Activated naive CD4-positive, alpha-beta T cell treated with anti-CD3 and anti-CD28 coated beads, Interleukin-2, amount 50 U/mL, for 24 hours (primary cell): ENCODE measurements at regions not wholly inside any gene's neighbourhood (a gene's known extent, or its start where the extent isn't known, plus 50 kb on each side); places are given as distances from the start of the nearest gene placed in this dataset.
"Not testable (repeated sequence)": the region's sequence is repeated elsewhere in the genome, so short reads cannot be mapped to it uniquely, and the experiment has no call there.

ENCODE experiments used
- H3K27ac Mint-ChIP-seq: one replicate; pipeline ENCODE4 v1.8.0; 2021; ENCODE audit warnings: mild to moderate bottlenecking, mixed read lengths
- H3K27me3 Mint-ChIP-seq: one replicate; pipeline ENCODE4 v1.8.0; 2021; ENCODE audit warnings: mixed read lengths
- H3K36me3 Mint-ChIP-seq: one replicate; pipeline ENCODE4 v1.8.0; 2021; ENCODE audit warnings: mixed read lengths
- H3K4me1 Mint-ChIP-seq: one replicate; pipeline ENCODE4 v1.8.0; 2021; ENCODE audit warnings: mixed read lengths
- H3K4me3 Mint-ChIP-seq: one replicate; pipeline ENCODE4 v1.8.0; 2021; ENCODE audit warnings: mild to moderate bottlenecking, mixed read lengths
- H3K9me3 Mint-ChIP-seq: one replicate; pipeline ENCODE4 v1.8.0; 2021; ENCODE audit warnings: mixed read lengths

DNA sequence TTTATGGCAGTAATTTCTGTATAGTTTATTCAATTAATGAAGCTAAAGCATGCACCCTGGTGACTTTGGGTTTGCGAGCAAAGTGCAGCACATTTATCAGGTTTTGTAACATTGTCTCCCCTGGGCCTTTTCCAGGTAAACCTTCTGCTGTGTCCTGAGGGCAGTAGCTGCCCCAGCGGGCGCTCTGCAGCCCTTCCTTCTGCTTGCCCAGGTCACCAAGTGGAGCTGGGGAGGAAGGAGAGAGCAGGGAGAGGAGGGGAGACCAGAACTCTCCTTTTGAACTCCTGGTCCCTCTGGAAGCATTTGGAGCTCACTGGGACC is 145.6 kb downstream of the DLL1 start:
- H3K4me1 Mint-ChIP-seq, result peaks cover 52% of the 10 kb centered on the region
- H3K9me3 Mint-ChIP-seq, result peaks cover 5% of the 10 kb centered on the region
- no peaks in the 10 kb centered on the region for H3K27me3 Mint-ChIP-seq

DNA sequence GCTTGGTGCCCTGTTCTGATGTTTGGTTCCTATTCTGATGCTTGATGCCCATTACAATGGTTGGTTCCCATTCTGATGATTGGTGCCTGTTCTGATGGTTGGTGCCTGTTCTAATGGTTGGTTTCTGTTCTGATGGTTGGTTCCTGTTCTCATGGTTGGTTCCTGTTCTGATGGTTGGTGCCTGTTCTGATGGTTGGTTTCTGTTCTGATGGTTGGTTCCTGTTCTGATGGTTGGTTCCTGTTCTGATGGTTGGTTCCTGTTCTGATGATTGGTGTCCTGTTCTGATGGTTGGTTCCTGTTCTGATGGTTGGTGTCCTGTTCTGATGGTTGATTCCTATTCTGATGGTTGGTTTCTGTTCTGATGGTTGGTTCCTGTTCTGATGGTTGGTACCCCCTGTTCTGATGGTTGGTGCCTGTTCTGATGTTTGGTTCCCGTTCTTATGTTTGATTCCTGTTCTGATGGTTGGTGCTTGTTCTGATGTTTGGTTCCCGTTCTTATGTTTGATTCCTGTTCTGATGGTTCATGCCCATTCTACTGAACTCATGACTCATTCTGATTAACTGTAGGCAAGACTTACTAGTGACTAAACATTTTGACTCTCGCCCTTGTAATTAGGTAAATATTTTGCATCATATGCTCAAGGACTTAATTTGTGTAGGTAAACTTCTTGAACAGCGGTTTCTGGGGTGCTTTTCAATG is 146.2 kb downstream of the DLL1 start:
- H3K27me3 Mint-ChIP-seq, result no peaks in the 10 kb centered on the region
- peaks cover 4% of the 10 kb centered on the region for H3K36me3 Mint-ChIP-seq
- H3K4me1 Mint-ChIP-seq, result peaks cover 50% of the 10 kb centered on the region
- no peak overlapping the region for H3K4me3 Mint-ChIP-seq
- H3K27ac Mint-ChIP-seq, result peak overlapping the region; percentile 19
- peaks cover 5% of the 10 kb centered on the region for H3K9me3 Mint-ChIP-seq

More for the DNA sequence above, 145.6 kb downstream of the DLL1 start:
- Mint-ChIP-seq H3K27ac (peak overlapping the region; percentile 94), H3K36me3 (peaks cover 4% of the 10 kb centered on the region), H3K4me3 (peak overlapping the region; percentile 4)

DNA sequence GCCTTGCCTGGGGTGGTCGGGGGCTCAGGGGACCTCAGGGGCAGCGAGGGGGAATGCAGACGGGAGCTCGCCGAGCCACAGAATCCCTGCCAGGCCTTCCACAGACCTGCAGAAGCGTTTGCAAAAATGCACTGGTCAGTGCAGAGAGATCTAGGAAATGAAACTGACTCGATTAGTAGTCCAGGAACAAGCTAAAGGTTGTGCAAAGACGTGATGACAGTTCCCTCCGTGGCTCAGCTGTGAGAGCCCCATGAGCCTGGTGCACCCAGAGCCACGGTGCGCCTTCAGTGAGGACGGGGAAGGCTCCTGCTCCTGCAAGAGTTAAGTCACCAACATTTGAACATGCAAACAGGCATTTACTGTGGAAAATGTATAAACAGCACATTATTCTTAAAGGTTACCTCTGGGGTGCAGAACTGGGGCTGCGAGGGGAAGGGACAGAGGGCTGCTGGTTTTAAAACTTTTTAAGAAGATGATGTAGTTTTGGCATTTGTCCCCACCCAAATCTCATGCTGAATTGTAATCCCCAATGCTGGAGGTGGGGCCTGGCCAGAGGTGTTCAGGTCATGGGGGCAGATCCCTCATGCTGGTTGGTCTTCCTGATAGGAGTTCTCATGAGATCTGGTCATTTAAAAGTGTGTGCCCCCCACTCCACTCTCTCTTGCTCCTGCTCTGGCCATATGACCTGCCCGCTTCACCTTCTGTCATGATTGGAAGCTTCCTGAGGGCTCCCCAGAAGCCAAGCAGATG is 147.3 kb downstream of the DLL1 start:
- Mint-ChIP-seq H3K9me3 (peaks cover 5% of the 10 kb centered on the region), H3K36me3 (peaks cover 4% of the 10 kb centered on the region), H3K27ac (peak overlapping the region; percentile 46), H3K4me1 (peaks cover 39% of the 10 kb centered on the region), H3K4me3 (no peak overlapping the region), H3K27me3 (no peaks in the 10 kb centered on the region)

DNA sequence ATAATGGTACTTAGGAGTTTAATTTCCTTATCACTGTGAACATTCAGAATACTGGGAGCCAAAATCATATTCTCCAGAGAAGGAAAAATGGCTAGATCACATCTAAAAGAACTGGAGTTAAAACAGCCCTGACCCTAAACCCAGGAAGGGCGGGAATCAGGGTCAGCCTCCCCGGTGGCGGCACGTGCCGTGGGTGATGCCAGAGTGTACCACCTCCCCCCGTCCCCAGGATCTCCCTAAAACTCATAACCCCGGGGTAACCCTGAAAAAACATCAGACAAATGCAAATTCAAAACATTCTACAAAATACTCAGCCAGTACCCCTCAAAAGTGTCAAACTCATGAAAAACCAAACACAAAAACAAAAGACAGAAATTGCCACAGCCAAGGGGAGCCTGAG is 148.3 kb downstream of the DLL1 start:
- H3K27me3 Mint-ChIP-seq, result no peaks in the 10 kb centered on the region
- H3K36me3 Mint-ChIP-seq, result peaks cover 4% of the 10 kb centered on the region
- H3K4me3 Mint-ChIP-seq, result no peak overlapping the region
- H3K4me1 Mint-ChIP-seq, result peaks cover 29% of the 10 kb centered on the region
- no peak overlapping the region for H3K27ac Mint-ChIP-seq
- peaks cover 5% of the 10 kb centered on the region for H3K9me3 Mint-ChIP-seq

DNA sequence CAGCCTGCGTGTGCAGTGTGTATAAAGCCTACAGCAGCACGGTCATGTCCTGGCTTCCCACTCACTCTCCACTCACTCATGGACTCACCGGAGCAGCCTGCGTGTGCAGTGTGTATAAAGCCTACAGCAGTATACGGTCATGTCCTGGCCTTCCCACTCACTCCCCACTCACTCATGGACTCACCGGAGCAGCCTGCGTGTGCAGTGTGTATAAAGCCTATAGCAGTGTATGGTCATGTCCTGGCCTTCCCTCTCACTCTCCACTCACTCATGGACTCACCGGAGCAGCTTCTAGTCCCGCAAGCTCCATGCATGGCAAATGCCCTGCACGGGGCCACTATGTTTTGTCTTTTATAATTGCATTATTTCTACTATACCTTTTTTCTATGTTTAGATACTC is 149.8 kb downstream of the DLL1 start:
- H3K27me3 Mint-ChIP-seq, H3K27ac Mint-ChIP-seq, H3K4me3 Mint-ChIP-seq, H3K9me3 Mint-ChIP-seq, H3K36me3 Mint-ChIP-seq: not testable (repeated sequence)
- peaks cover 16% of the 10 kb centered on the region for H3K4me1 Mint-ChIP-seq

DNA sequence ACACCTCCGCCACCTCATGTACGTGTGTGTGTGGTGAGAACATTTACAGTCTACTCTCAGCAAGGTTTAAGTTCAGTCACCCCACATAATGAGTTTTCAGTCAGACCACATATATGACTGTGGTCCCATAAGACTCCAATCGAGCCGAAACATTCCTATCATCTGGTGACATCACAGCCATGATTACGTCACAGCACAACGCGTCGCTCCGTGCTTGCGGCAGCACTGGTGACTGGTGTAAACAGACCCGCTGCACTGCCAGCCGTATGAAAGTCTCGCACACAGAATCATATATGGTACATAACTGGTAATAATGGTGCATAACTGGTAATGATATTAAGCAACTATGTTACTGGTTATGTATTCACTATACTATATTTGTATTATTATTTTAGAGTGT is 150.7 kb downstream of the DLL1 start:
- H3K9me3 Mint-ChIP-seq, result peaks cover 5% of the 10 kb centered on the region
- H3K36me3 Mint-ChIP-seq, result peaks cover 4% of the 10 kb centered on the region
- no peaks in the 10 kb centered on the region for H3K27me3 Mint-ChIP-seq
- no peak overlapping the region for H3K4me3 Mint-ChIP-seq
- H3K4me1 Mint-ChIP-seq, result peaks cover 8% of the 10 kb centered on the region
- no peak overlapping the region for H3K27ac Mint-ChIP-seq

DNA sequence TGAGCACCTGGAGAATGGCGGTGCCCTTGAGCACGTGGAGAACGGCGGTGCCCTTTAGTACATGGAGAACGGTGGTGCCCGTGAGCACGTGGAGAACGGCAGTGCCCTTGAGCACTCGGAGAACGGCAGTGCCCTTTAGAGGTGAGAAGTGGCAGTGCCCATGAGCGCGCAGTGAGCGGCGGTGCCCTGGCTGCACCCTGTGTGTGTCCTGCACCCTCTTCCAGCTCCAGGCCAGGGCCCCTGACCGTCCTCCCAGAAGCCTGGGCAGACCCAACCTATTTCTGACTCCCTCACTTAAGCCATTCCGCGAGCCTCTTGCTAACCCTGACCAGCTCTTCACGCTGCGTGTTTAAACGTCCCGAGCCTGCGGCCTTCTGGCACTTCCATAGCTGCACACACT is 151.3 kb downstream of the DLL1 start:
- Mint-ChIP-seq H3K36me3 (peaks cover 2% of the 10 kb centered on the region), H3K27me3 (no peaks in the 10 kb centered on the region), H3K27ac (no peak overlapping the region), H3K9me3 (peaks cover 1% of the 10 kb centered on the region), H3K4me1 (peaks cover 2% of the 10 kb centered on the region), H3K4me3 (no peak overlapping the region)

DNA sequence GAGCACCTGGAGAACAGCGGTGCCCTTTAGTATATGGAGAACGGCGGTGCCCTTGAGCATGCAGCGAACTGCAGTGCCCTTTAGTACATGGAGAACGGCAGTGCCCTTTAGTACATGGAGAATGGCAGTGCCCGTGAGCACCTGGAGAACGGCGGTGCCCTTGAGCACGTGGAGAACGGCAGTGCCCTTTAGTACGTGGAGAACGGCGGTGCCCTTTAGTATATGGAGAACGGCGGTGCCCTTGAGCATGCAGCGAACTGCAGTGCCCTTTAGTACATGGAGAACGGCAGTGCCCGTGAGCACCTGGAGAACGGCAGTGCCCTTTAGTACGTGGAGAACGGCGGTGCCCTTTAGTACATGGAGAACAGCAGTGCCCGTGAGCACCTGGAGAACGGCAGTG is 151.8 kb downstream of the DLL1 start:
- not testable (repeated sequence) for H3K4me3 Mint-ChIP-seq, H3K4me1 Mint-ChIP-seq, H3K9me3 Mint-ChIP-seq, H3K36me3 Mint-ChIP-seq, H3K27me3 Mint-ChIP-seq, H3K27ac Mint-ChIP-seq

DNA sequence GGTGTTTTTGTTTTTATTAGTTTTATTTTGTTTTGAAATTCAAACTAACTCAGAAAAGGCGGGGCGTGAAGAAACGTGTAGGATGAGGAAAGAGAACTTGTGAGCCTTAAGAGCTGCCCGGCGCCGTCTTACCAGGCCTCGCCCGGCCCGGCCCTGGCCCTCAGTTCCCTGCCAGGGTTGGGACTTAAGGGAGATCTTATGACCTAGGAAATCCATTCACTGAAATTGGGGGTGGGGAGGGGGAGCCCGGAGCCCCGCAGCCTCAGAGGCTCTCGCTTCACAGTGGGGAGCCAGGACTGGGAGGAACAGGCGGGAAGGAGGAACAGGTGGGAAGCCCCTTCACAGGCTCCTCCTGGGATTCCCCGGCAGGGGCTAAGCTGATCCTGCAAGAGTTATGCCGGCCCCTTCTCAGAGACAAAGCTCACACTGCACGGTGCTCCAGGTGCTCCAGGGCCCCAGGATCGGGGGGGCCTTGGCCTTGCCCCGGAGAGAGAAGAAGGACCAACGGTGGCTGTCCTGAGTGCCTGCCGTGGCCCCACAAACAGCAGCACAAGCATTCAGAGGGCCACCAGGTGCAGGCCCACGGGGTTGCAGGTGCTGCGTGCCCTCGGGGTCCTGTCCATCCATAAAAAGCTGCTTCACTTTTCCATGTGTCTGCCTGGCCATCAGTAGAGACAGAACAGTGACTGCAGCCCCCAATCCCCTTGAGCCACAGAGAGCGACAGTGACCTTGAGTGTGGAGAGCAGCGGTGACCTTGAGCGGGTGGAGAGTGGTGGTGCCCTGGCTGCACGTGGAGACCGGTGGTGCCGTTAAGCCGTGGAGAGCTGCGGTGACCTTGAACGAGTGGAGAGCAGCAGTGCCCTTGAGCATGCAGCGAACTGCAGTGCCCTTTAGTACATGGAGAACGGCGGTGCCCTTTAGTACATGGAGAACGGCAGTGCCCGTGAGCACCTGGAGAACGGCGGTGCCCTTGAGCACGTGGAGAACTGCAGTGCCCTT is 152.7 kb downstream of the DLL1 start:
- no peaks in the 10 kb centered on the region for H3K27me3 Mint-ChIP-seq
- H3K27ac Mint-ChIP-seq, result no peak overlapping the region
- no peaks in the 10 kb centered on the region for H3K4me1 Mint-ChIP-seq
- H3K4me3 Mint-ChIP-seq, result no peak overlapping the region
- H3K36me3 Mint-ChIP-seq, result no peaks in the 10 kb centered on the region
- no peaks in the 10 kb centered on the region for H3K9me3 Mint-ChIP-seq

DNA sequence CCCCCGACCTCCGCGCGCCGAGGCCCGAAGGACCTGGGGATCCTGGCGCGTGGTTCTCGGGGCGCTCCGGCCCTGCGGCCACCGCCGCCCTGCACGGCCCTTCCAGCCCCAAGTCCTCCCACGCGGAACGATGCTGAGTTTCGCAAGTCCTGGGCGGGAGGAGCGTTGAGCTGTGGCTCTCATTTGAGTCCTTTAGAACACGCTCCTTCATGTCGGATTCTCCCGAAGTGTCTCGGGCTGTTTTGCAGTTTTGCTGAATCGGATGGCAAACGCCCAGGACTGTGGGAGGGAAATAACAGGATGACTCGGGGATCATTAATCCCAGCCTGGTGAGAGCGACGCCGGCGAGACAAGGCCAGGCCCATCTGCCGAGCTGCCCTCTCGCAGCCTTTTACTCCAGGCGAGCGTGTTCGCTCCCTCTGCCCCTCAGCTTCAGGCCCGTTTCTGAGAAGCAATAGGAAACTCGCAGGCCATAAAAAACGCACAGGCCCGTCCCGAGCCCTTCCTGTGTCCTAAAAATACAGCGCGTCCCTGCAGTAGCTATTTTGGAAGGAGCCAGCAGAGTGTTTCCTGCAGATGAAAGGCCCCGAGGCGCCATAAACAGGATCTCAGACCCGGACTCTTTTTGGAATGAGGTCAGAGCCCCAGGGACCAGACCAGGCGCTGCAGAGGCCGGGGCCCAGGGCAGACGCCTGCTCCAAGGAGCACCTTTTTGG is 153.5 kb downstream of the DLL1 start:
- Mint-ChIP-seq H3K36me3 (no peaks in the 10 kb centered on the region), H3K27ac (no peak overlapping the region), H3K4me1 (no peaks in the 10 kb centered on the region), H3K9me3 (no peaks in the 10 kb centered on the region), H3K27me3 (no peaks in the 10 kb centered on the region), H3K4me3 (no peak overlapping the region)

DNA sequence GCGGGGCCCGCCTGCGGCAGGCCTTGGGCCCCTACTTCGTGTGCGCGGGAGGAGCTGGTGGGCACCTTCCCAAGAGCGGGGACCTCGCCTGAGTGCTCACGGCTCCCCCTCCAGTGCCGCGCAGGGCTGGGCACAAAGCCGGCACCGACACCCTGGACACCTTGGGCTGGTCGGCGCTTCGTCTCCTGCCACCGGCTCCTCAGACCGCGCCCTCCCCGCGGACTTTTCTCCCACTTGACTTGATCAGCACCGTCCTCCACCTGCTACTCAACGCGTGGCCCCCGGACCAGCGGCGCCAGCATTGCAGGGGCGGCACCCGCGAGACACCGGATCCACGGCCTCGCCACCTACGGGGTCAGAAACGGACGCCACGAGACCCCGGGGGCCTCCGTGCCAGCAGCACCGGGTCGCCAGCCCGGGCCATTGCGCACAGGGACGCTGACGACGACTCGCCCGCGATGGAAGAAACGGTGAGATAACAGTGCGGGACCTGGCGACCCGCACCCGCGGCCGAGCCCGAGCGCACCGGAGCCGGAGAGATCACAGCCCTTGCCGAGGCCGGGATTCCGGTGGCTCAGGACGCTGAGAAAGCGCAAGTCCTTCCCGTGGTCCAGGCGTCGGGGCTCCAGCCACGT is 154.2 kb downstream of the DLL1 start:
- Mint-ChIP-seq H3K4me3 (no peak overlapping the region), H3K27ac (no peak overlapping the region), H3K9me3 (no peaks in the 10 kb centered on the region), H3K4me1 (no peaks in the 10 kb centered on the region), H3K36me3 (no peaks in the 10 kb centered on the region), H3K27me3 (no peaks in the 10 kb centered on the region)

DNA sequence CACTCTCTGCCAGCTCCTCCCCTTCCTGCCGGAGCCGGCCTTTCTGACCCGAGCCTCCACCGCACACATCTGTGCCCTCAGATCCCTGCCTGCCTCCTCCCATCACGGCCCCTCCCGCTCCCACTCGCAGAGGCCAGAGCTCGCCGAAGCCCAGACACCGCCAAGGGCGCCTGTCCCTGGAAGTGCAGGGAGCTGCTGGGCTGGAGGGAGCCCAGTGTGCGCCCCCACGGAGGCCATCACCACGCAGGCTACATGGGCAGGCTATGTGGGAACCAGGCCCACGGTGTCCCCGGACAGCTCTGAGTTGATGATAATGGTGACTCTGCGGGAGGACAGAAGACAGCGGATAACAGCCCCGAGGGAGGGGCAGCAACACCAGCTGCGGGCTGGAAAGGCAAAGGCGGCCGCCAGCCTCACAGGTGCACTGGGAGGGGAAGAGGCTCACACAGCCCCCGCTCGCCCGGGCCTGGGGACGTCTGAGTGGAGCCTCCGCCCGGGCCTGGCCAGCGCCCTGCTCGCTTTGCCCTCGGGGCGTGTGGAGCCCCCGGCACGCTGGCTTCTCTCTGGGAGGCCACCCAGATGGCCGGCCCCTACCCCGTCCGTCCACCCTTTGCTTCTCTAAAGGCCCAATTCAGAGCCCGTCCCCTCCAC is 154.9 kb downstream of the DLL1 start:
- Mint-ChIP-seq H3K27ac (no peak overlapping the region), H3K4me1 (no peaks in the 10 kb centered on the region), H3K4me3 (no peak overlapping the region), H3K9me3 (no peaks in the 10 kb centered on the region), H3K27me3 (no peaks in the 10 kb centered on the region), H3K36me3 (no peaks in the 10 kb centered on the region)

DNA sequence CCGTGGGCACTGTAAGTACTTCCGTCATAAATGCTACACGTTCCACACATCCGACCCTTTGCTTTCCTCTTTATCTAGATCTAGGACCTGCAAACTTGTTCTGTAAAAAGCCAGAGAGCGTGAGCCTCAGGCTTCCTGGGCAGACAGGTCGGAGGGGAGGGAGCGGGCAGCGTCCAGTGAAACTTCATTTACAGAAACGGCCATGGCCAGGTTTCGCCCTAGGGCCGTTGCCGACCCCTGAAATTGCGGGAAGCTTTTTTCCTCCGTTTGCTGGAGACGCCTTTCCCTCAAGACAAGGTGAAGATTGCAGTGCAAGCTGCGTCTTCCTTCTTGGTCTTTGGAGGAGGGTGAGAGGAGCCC is 155.4 kb downstream of the DLL1 start:
- Mint-ChIP-seq H3K27ac (no peak overlapping the region), H3K27me3 (no peaks in the 10 kb centered on the region), H3K36me3 (no peaks in the 10 kb centered on the region), H3K4me1 (no peaks in the 10 kb centered on the region), H3K4me3 (no peak overlapping the region), H3K9me3 (no peaks in the 10 kb centered on the region)

DNA sequence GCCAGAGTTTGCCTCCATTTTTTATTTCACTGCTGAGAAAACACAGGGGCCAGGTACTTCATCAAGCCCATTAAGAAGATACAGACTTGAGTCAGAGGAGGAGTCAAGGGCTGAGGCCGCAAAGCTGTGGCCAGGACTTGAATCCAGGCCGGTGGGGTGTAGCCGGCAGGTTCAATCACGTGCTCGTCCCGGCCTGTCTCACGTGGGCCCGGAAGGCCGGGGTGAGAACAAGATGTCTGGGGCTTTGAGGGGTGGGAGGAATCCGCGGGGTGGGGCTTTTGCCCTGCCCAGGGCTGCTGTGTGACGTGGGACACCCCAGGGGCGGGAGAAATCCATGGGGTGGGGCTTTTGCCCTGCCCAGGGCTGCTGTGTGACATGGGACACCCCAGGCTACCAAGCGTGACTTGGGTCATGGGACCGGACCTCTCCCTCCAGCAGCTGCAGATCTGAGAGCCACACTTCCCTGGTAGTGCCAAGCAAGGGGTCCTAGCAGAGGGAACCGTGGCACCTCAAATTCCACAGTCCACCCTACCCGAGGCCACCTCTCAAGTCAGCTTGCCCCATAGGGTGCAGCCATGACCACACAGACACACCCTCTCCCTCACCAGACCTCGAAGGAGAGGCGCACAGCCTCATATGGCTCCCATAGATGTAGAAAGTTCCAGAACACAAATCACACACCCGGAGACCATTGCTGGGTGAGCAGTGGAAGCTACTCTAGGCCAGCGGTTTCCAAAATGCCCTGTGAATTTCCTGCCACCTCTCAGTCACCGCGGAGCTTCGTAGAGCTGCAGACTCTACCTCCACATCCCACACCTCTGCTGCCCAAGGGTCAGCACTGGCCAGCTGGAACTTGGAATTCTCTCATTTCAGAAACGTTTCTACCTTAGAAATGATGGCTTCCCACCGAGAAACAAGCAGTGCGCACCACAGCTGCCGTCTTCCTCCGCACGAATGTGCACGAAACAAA is 156.1 kb downstream of the DLL1 start:
- Mint-ChIP-seq H3K36me3 (no peaks in the 10 kb centered on the region), H3K27me3 (no peaks in the 10 kb centered on the region), H3K27ac (no peak overlapping the region), H3K4me1 (no peaks in the 10 kb centered on the region), H3K4me3 (no peak overlapping the region), H3K9me3 (no peaks in the 10 kb centered on the region)
